HG02642 (cell line): ENCODE measurements at regions not wholly inside any gene's neighbourhood (a gene's known extent, or its start where the extent isn't known, plus 50 kb on each side); places are given as distances from the start of the nearest gene placed in this dataset.
"Not testable (repeated sequence)": the region's sequence is repeated elsewhere in the genome, so short reads cannot be mapped to it uniquely, and the experiment has no call there.

Experiments
- ATAC-seq: cut with Tn5 transposase; IDR thresholded peaks from one replicate; pipeline ENCODE4 v1.9.1; 2021; ENCODE audit warnings: mild to moderate bottlenecking; ENCODE audit not compliant: unreplicated experiment, poor library complexity

GRCh38 chr1:201636097-201636496 lies 97.2 kb downstream of the NAV1 start:
- ATAC-seq: no peak

- ATAC-seq: no peak
These were observed 97.6 kb downstream of the NAV1 start for GRCh38 chr1:201636510-201636971.

GRCh38 chr1:201637282-201638079 lies 98.6 kb downstream of the NAV1 start:
- no peak for ATAC-seq

- ATAC-seq: no peak
These were observed 100.5 kb downstream of the NAV1 start for GRCh38 chr1:201639391-201639790.

GRCh38 chr1:201639826-201640225 lies 100.9 kb downstream of the NAV1 start:
- ATAC-seq: no peak

- ATAC-seq: no peak
These were observed 101.7 kb downstream of the NAV1 start for GRCh38 chr1:201640624-201641023.

GRCh38 chr1:201641524-201642253 lies 102.8 kb downstream of the NAV1 start:
- ATAC-seq: no peak

GRCh38 chr1:201643835-201644104 lies 104.8 kb downstream of the NAV1 start:
- no peak for ATAC-seq

GRCh38 chr1:201644197-201644596 lies 105.3 kb downstream of the NAV1 start:
- no peak for ATAC-seq

- ATAC-seq: not testable (repeated sequence)
These were observed 106.1 kb downstream of the NAV1 start for GRCh38 chr1:201645000-201645399.

GRCh38 chr1:201645956-201646355 lies 107.0 kb downstream of the NAV1 start:
- ATAC-seq: no peak

GRCh38 chr1:201646411-201647022 lies 107.6 kb downstream of the NAV1 start:
- no peak for ATAC-seq

- ATAC-seq: no peak
These were observed 108.2 kb downstream of the NAV1 start for GRCh38 chr1:201647094-201647493.

- no peak for ATAC-seq
These were observed 108.8 kb downstream of the NAV1 start for GRCh38 chr1:201647722-201648065.

GRCh38 chr1:201648066-201648906 lies 109.4 kb downstream of the NAV1 start:
- ATAC-seq: no peak

- ATAC-seq: no peak
These were observed 110.2 kb downstream of the NAV1 start for GRCh38 chr1:201648907-201649721.

GRCh38 chr1:201649761-201650622 lies 111.1 kb downstream of the NAV1 start:
- ATAC-seq: no peak

GRCh38 chr1:201650623-201650933 lies 111.7 kb downstream of the NAV1 start:
- no peak for ATAC-seq

- ATAC-seq: no peak
These were observed 113.3 kb downstream of the NAV1 start for GRCh38 chr1:201652181-201652580.
